Small intestine (tissue), 7 donors: ENCODE measurements at regions not wholly inside any gene's neighbourhood (a gene's known extent, or its start where the extent isn't known, plus 50 kb on each side); places are given as distances from the start of the nearest gene placed in this dataset.

Source experiments
- DNase-seq, 2 donors: peaks; one replicate each; pipeline versions ENCODE4 v3.0.0 to v3.0.0-alpha.2; 2013
- FAIRE-seq: peaks from 2 replicates; lab custom pipeline; 2012; peaks lifted over from hg19 to GRCh38; lab: Jason Lieb, UNC
- H3K27ac ChIP-seq, 3 donors: one replicate each; pipeline ENCODE4 v1.5.1; 2013; ENCODE audit warnings: low read length in 2 of 3, mild to moderate bottlenecking in 2 of 3, control low read depth in 1 of 3, inconsistent platforms in 1 of 3, low read depth in 1 of 3, moderate library complexity in 1 of 3
- H3K27me3 ChIP-seq, 3 donors: one replicate each; pipeline ENCODE4 v1.6.1; 2013; ENCODE audit warnings: low read length in 3 of 3, inconsistent platforms in 1 of 3; ENCODE audit not compliant: control insufficient read depth in 3 of 3, insufficient read depth in 3 of 3
- H3K36me3 ChIP-seq, 3 donors: one replicate each; pipeline ENCODE4 v1.6.1; 2013; ENCODE audit warnings: low read length in 3 of 3, inconsistent platforms in 1 of 3, low read depth in 1 of 3, mild to moderate bottlenecking in 1 of 3, moderate library complexity in 1 of 3; ENCODE audit not compliant: control insufficient read depth in 3 of 3, insufficient read depth in 2 of 3
- H3K4me1 ChIP-seq, 3 donors: one replicate each; pipeline ENCODE4 v1.6.1; 2013; ENCODE audit warnings: low read length in 2 of 3, inconsistent platforms in 1 of 3, low read depth in 1 of 3, mild to moderate bottlenecking in 1 of 3, moderate library complexity in 1 of 3; ENCODE audit not compliant: control insufficient read depth in 3 of 3, insufficient read depth in 2 of 3
- H3K4me3 ChIP-seq, 3 donors: one replicate each; pipeline ENCODE4 v1.5.1; 2013; ENCODE audit warnings: low read length in 3 of 3, control low read depth in 1 of 3, inconsistent platforms in 1 of 3, low read depth in 1 of 3, mild to moderate bottlenecking in 1 of 3, moderate library complexity in 1 of 3
- H3K9me3 ChIP-seq, 2 donors: one replicate each; pipeline ENCODE4 v1.6.1; 2013; ENCODE audit warnings: low read depth in 1 of 2, low read length in 1 of 2; ENCODE audit not compliant: control insufficient read depth in 2 of 2, insufficient read depth in 1 of 2
- WGBS, 3 donors: extraction: QIAGEN DNeasy Blood & Tissue Kit; methylation state at CpG; one replicate each; pipeline ENCODE4 v1.1.7; 2013; 5-methylcytosine and 5-hydroxymethylcytosine counted together
- donor health status: healthy with polysubstance abuse.
- donor health status: control.
- donor health status: control.
- donor health status: Bipolar disorder and iron deficiency.
- donor health status: healthy.

GRCh38 chr6:133814797-133815196 lies 74.1 kb upstream of the TCF21 start:
- Histone ChIP-seq H3K4me3 (no peak overlapping the region), H3K27ac (no peak overlapping the region), H3K36me3 (no peaks in the 10 kb centered on the region), H3K9me3 (no peaks in the 10 kb centered on the region), H3K4me1 (no peaks in the 10 kb centered on the region), H3K27me3 (no peaks in the 10 kb centered on the region)
- no peak for FAIRE-seq
- DNase-seq: no peak
- 26 to 46% (median 45%) methylated on average over 1 of the region's 1 CpG for WGBS, 3 donors

- DNase-seq (no peak), FAIRE-seq (no peak)
- Histone ChIP-seq H3K27ac (no peak overlapping the region), H3K4me3 (no peak overlapping the region), H3K9me3 (no peaks in the 10 kb centered on the region), H3K4me1 (no peaks in the 10 kb centered on the region), H3K27me3 (no peaks in the 10 kb centered on the region), H3K36me3 (no peaks in the 10 kb centered on the region)
- WGBS, 3 donors: 57 to 69% (median 61%) methylated on average over 2 of the region's 2 CpGs
These were observed 73.6 kb upstream of the TCF21 start for GRCh38 chr6:133815313-133815712.

- no peaks in the 10 kb centered on the region for H3K4me1 ChIP-seq
- no peaks in the 10 kb centered on the region for H3K27me3 ChIP-seq
- H3K4me3 ChIP-seq: no peak overlapping the region
- H3K27ac ChIP-seq: no peak overlapping the region
- WGBS, 3 donors: 68 to 83% (median 71%) methylated on average over 1 of the region's 1 CpG
- no peaks in the 10 kb centered on the region for H3K9me3 ChIP-seq
- FAIRE-seq: no peak
- no peaks in the 10 kb centered on the region for H3K36me3 ChIP-seq
- DNase-seq: no peak
These were observed 72.7 kb upstream of the TCF21 start for GRCh38 chr6:133816171-133816570.

- no peaks in the 10 kb centered on the region for H3K4me1 ChIP-seq
- no peak for DNase-seq
- no peak for FAIRE-seq
- 68 to 77% (median 73%) methylated on average over 9 of the region's 9 CpGs for WGBS, 3 donors
- H3K27ac ChIP-seq: no peak overlapping the region
- H3K9me3 ChIP-seq: no peaks in the 10 kb centered on the region
- H3K4me3 ChIP-seq: no peak overlapping the region
- H3K27me3 ChIP-seq: no peaks in the 10 kb centered on the region
- no peaks in the 10 kb centered on the region for H3K36me3 ChIP-seq
These were observed 71.4 kb upstream of the TCF21 start for GRCh38 chr6:133817460-133818047.

- Histone ChIP-seq H3K4me1 (no peaks in the 10 kb centered on the region), H3K36me3 (no peaks in the 10 kb centered on the region), H3K4me3 (no peak overlapping the region), H3K27ac (no peak overlapping the region), H3K9me3 (no peaks in the 10 kb centered on the region), H3K27me3 (no peaks in the 10 kb centered on the region)
- WGBS, 3 donors: 71 to 81% (median 73%) methylated on average over 6 of the region's 6 CpGs
- FAIRE-seq (no peak), DNase-seq (no peak)
These were observed 70.6 kb upstream of the TCF21 start for GRCh38 chr6:133818320-133818719.

DNA sequence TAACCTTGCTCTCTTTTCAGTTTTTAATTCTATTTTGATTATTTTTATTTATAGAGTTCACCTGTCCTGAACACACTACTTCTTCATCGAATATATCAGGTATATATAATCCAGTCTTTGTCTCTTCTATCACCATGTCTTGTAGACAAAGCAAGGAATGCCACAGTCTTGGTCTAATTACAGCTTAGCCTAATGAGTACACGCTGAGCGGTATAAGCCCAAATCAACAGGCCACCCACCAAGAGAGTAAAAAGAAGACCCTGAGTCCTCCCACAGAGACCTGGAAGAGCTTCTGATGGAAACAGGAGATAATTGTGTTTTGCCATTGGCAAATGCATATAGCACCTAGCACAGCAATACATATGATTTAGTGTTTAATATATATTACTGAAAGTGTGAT lies 68.7 kb upstream of the TCF21 start:
- no peak overlapping the region for H3K27ac ChIP-seq
- no peaks in the 10 kb centered on the region for H3K4me1 ChIP-seq
- FAIRE-seq: no peak
- no peaks in the 10 kb centered on the region for H3K36me3 ChIP-seq
- no peak for DNase-seq
- 66 to 75% (median 73%) methylated on average over 3 of the region's 3 CpGs for WGBS, 3 donors
- no peaks in the 10 kb centered on the region for H3K27me3 ChIP-seq
- no peaks in the 10 kb centered on the region for H3K9me3 ChIP-seq
- no peak overlapping the region for H3K4me3 ChIP-seq

- FAIRE-seq: no peak
These were observed 61.1 kb upstream of the TCF21 start for GRCh38 chr6:133827766-133828165.

GRCh38 chr6:133833949-133834359 lies 55.0 kb upstream of the TCF21 start:
- peaks cover 0 to 2% (median 0%) of the 10 kb centered on the region in 3 donors for H3K27me3 ChIP-seq
- DNase-seq (no peak), FAIRE-seq (no peak)
- H3K4me1 ChIP-seq: no peaks in the 10 kb centered on the region
- WGBS, 3 donors: 62 to 78% (median 74%) methylated on average over 3 of the region's 3 CpGs
- no peaks in the 10 kb centered on the region for H3K9me3 ChIP-seq
- H3K4me3 ChIP-seq: no peak overlapping the region
- H3K27ac ChIP-seq: no peak overlapping the region
- no peaks in the 10 kb centered on the region for H3K36me3 ChIP-seq

More at GRCh38 chr6:133827766-133828165, 61.1 kb upstream of the TCF21 start:
- Histone ChIP-seq H3K27ac (no peak overlapping the region), H3K9me3 (no peaks in the 10 kb centered on the region), H3K36me3 (no peaks in the 10 kb centered on the region), H3K4me1 (no peaks in the 10 kb centered on the region), H3K4me3 (no peak overlapping the region), H3K27me3 (no peaks in the 10 kb centered on the region)
- no peak for DNase-seq
